ENCODE measurements at regions not wholly inside any gene's neighbourhood (a gene's known extent, or its start where the extent isn't known, plus 50 kb on each side); places are given as distances from the start of the nearest gene placed in this dataset.

GRCh38 chr7:131889572-131890150 lies 333.2 kb upstream of the PODXL start:
- intact Hi-C loops (cut with DNase I): no loop called here
- DNase-seq: no peak

GRCh38 chr7:131883769-131884168 lies 327.3 kb upstream of the PODXL start:
- intact Hi-C loops (cut with DNase I): no loop called here
- ATAC-seq: no peak

More at GRCh38 chr7:131889572-131890150, 333.2 kb upstream of the PODXL start:
- H3K4me1 ChIP-seq: no peaks in the 10 kb centered on the region
- no peaks in the 10 kb centered on the region for H3K36me3 ChIP-seq
- no peak overlapping the region for H3K4me3 ChIP-seq
- H3K9me3 ChIP-seq: peaks cover 7% of the 10 kb centered on the region
- no peak for ATAC-seq
- H3K27ac ChIP-seq: no peak overlapping the region
- H3K27me3 ChIP-seq: no peaks in the 10 kb centered on the region
- TF ChIP-seq CTCF (IDR thresholded peaks at IDR 0.05): no peak

GRCh38 chr7:131883196-131883595 lies 326.8 kb upstream of the PODXL start:
- H3K4me3 ChIP-seq: no peak overlapping the region
- no peak overlapping the region for H3K27ac ChIP-seq
- ATAC-seq: no peak
- no peak for TF ChIP-seq CTCF (IDR thresholded peaks at IDR 0.05)
- H3K27me3 ChIP-seq: no peaks in the 10 kb centered on the region
- DNase-seq: no peak
- H3K36me3 ChIP-seq: no peaks in the 10 kb centered on the region
- no peaks in the 10 kb centered on the region for H3K4me1 ChIP-seq
- peaks cover 7% of the 10 kb centered on the region for H3K9me3 ChIP-seq
- intact Hi-C loops (cut with DNase I): no loop called here

More at GRCh38 chr7:131883769-131884168, 327.3 kb upstream of the PODXL start:
- Histone ChIP-seq H3K27ac (no peak overlapping the region), H3K4me3 (no peak overlapping the region), H3K9me3 (peaks cover 7% of the 10 kb centered on the region), H3K27me3 (no peaks in the 10 kb centered on the region), H3K4me1 (no peaks in the 10 kb centered on the region), H3K36me3 (no peaks in the 10 kb centered on the region)
- no peak for TF ChIP-seq CTCF (IDR thresholded peaks at IDR 0.05)
- no peak for DNase-seq

- no peak overlapping the region for H3K4me3 ChIP-seq
- H3K36me3 ChIP-seq: no peaks in the 10 kb centered on the region
- intact Hi-C loops (cut with DNase I): no loop called here
- TF ChIP-seq CTCF (IDR thresholded peaks at IDR 0.05): no peak
- DNase-seq (no peak), ATAC-seq (no peak)
- H3K27me3 ChIP-seq: no peaks in the 10 kb centered on the region
- H3K27ac ChIP-seq: no peak overlapping the region
- peaks cover 7% of the 10 kb centered on the region for H3K9me3 ChIP-seq
- no peaks in the 10 kb centered on the region for H3K4me1 ChIP-seq
Measured at GRCh38 chr7:131882321-131882720, 325.9 kb upstream of the PODXL start.

GRCh38 chr7:131880078-131880477 lies 323.6 kb upstream of the PODXL start:
- Histone ChIP-seq H3K36me3 (no peaks in the 10 kb centered on the region), H3K27ac (no peak overlapping the region), H3K9me3 (peaks cover under 1% of the 10 kb centered on the region), H3K4me1 (no peaks in the 10 kb centered on the region), H3K27me3 (no peaks in the 10 kb centered on the region), H3K4me3 (no peak overlapping the region)
- ATAC-seq (no peak), DNase-seq (no peak)
- TF ChIP-seq CTCF (IDR thresholded peaks at IDR 0.05): no peak
- intact Hi-C loops (cut with DNase I): no loop called here

GRCh38 chr7:131879424-131879823 lies 323.0 kb upstream of the PODXL start:
- Histone ChIP-seq H3K4me3 (no peak overlapping the region), H3K27ac (no peak overlapping the region), H3K36me3 (no peaks in the 10 kb centered on the region), H3K27me3 (no peaks in the 10 kb centered on the region), H3K4me1 (no peaks in the 10 kb centered on the region), H3K9me3 (no peaks in the 10 kb centered on the region)
- DNase-seq (no peak), ATAC-seq (no peak)
- no peak for TF ChIP-seq CTCF (IDR thresholded peaks at IDR 0.05)
- intact Hi-C loops (cut with DNase I): no loop called here
